DND-41 (cell line): ENCODE measurements at regions not wholly inside any gene's neighbourhood (a gene's known extent, or its start where the extent isn't known, plus 50 kb on each side); places are given as distances from the start of the nearest gene placed in this dataset.

Source experiments
- CTCF ChIP-seq: IDR thresholded peaks from 2 replicates; pipeline ENCODE4 v1.5.1; 2012; ENCODE audit warnings: borderline replicate concordance, low read length, moderate library complexity, mild to moderate bottlenecking; ENCODE audit not compliant: poor library complexity, severe bottlenecking; ENCODE audit errors: extremely low read depth
- EZH2 ChIP-seq: IDR thresholded peaks from 3 replicates; pipeline ENCODE4 v1.6.1; 2012; ENCODE audit warnings: borderline replicate concordance, low read depth, mild to moderate bottlenecking, moderate library complexity, low read length, inconsistent platforms; ENCODE audit not compliant: severe bottlenecking

GRCh38 chr20:57841297-57841866, 131.6 kb upstream of the PMEPA1 start:
- TF ChIP-seq CTCF (no peak), EZH2 (no peak)
